Activated T-cell treated with anti-CD3 and anti-CD28 coated beads, Interleukin-2, amount 50 U/mL, for 4 hours (primary cell): ENCODE measurements at regions not wholly inside any gene's neighbourhood (a gene's known extent, or its start where the extent isn't known, plus 50 kb on each side); places are given as distances from the start of the nearest gene placed in this dataset.

Experiments used
- ATAC-seq, 2 donors: fragments of 200-7000 bp; cut with Tn5 transposase; one replicate each; pipeline ENCODE4 v1.10.0; 2021
- DNase-seq: peaks from one replicate; pipeline ENCODE4 v3.0.0-alpha.2; 2020
- H3K27me3 Mint-ChIP-seq: one replicate; pipeline ENCODE4 v1.8.0; 2021; ENCODE audit warnings: low read depth, mixed read lengths
- H3K36me3 Mint-ChIP-seq: one replicate; pipeline ENCODE4 v1.8.0; 2022; ENCODE audit warnings: mixed read lengths; ENCODE audit not compliant: insufficient read depth
- H3K4me1 Mint-ChIP-seq: one replicate; pipeline ENCODE4 v1.8.0; 2021; ENCODE audit warnings: low read depth, mixed read lengths
- H3K4me3 Mint-ChIP-seq: one replicate; pipeline ENCODE4 v1.8.0; 2021; ENCODE audit warnings: mild to moderate bottlenecking, moderate library complexity, mixed read lengths
- H3K9me3 Mint-ChIP-seq: one replicate; pipeline ENCODE4 v1.8.0; 2021; ENCODE audit warnings: mixed read lengths

- no peak for ATAC-seq
- H3K27me3 Mint-ChIP-seq, result peaks cover 6% of the 10 kb centered on the region
- H3K4me1 Mint-ChIP-seq, result no peaks in the 10 kb centered on the region
- peaks cover 16% of the 10 kb centered on the region for H3K9me3 Mint-ChIP-seq
- no peak for DNase-seq
- H3K36me3 Mint-ChIP-seq, result no peaks in the 10 kb centered on the region
- H3K4me3 Mint-ChIP-seq, result no peak overlapping the region
These were observed 298.6 kb upstream of the SLC24A2 start for GRCh38 chr9:20087481-20087880.

DNA sequence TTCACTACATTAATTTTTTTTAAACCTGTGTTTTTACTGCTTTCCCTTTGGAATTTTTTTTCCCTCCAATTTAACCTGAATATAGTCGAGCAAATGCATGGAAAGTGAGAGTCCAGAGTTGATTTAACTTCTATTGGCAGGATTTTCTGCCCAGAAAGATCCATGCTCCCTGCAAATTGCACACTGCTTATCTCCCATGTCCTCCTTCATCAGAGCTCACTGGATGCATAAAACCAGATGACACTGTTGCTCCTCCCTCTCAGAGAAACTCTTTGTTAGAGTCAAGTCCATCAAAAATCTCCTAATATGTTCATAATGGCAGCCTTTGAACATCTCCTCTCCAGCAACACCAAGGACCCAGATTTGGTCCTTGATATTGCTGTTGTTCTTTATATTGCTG lies 297.0 kb upstream of the SLC24A2 start:
- H3K4me1 Mint-ChIP-seq, result no peaks in the 10 kb centered on the region
- H3K9me3 Mint-ChIP-seq, result peaks cover 7% of the 10 kb centered on the region
- no peak for ATAC-seq
- no peak for DNase-seq
- peaks cover 6% of the 10 kb centered on the region for H3K27me3 Mint-ChIP-seq
- H3K4me3 Mint-ChIP-seq, result no peak overlapping the region
- H3K36me3 Mint-ChIP-seq, result no peaks in the 10 kb centered on the region

- no peaks in the 10 kb centered on the region for H3K36me3 Mint-ChIP-seq
- DNase-seq, result no peak
- no peak for ATAC-seq
- peaks cover 6% of the 10 kb centered on the region for H3K27me3 Mint-ChIP-seq
- no peaks in the 10 kb centered on the region for H3K4me1 Mint-ChIP-seq
- H3K4me3 Mint-ChIP-seq, result no peak overlapping the region
- no peaks in the 10 kb centered on the region for H3K9me3 Mint-ChIP-seq
These were observed 295.3 kb upstream of the SLC24A2 start for GRCh38 chr9:20084125-20084524.

GRCh38 chr9:20083390-20083789 lies 294.6 kb upstream of the SLC24A2 start:
- ATAC-seq, result no peak

GRCh38 chr9:20082831-20083230 lies 294.0 kb upstream of the SLC24A2 start:
- Mint-ChIP-seq H3K36me3 (no peaks in the 10 kb centered on the region), H3K4me3 (no peak overlapping the region), H3K4me1 (no peaks in the 10 kb centered on the region), H3K27me3 (peaks cover 6% of the 10 kb centered on the region), H3K9me3 (no peaks in the 10 kb centered on the region)
- no peak for ATAC-seq
- DNase-seq, result no peak

More at GRCh38 chr9:20083390-20083789, 294.6 kb upstream of the SLC24A2 start:
- Mint-ChIP-seq H3K27me3 (peaks cover 6% of the 10 kb centered on the region), H3K36me3 (no peaks in the 10 kb centered on the region), H3K9me3 (no peaks in the 10 kb centered on the region), H3K4me3 (no peak overlapping the region), H3K4me1 (no peaks in the 10 kb centered on the region)
- no peak for DNase-seq

DNA sequence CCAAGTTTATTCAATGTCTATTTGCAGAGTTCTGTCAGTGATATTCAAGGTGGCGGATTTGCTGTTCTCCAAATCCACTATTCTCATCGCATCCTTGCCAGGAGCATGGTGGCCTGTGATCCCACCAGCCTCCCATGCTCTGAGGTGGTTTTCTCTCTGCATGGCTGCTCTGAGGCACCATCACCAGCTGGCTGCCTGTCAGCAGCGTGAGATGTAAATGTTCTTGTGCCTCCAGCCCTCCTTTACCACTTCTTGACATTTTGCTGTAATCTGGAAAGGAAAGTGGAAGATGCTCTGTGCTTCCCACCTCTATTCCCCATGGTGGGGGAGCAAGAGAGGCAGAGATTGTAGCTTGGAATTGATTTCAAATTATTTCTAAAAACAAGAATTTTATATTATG lies 293.6 kb upstream of the SLC24A2 start:
- Mint-ChIP-seq H3K4me3 (no peak overlapping the region), H3K9me3 (no peaks in the 10 kb centered on the region), H3K36me3 (no peaks in the 10 kb centered on the region), H3K4me1 (no peaks in the 10 kb centered on the region), H3K27me3 (peaks cover 6% of the 10 kb centered on the region)
- no peak for DNase-seq
- no peak for ATAC-seq

- no peaks in the 10 kb centered on the region for H3K36me3 Mint-ChIP-seq
- H3K4me1 Mint-ChIP-seq, result no peaks in the 10 kb centered on the region
- H3K9me3 Mint-ChIP-seq, result no peaks in the 10 kb centered on the region
- ATAC-seq (no peak), DNase-seq (no peak)
- H3K27me3 Mint-ChIP-seq, result no peaks in the 10 kb centered on the region
- no peak overlapping the region for H3K4me3 Mint-ChIP-seq
These were observed 289.4 kb upstream of the SLC24A2 start for GRCh38 chr9:20078246-20078645.

DNA sequence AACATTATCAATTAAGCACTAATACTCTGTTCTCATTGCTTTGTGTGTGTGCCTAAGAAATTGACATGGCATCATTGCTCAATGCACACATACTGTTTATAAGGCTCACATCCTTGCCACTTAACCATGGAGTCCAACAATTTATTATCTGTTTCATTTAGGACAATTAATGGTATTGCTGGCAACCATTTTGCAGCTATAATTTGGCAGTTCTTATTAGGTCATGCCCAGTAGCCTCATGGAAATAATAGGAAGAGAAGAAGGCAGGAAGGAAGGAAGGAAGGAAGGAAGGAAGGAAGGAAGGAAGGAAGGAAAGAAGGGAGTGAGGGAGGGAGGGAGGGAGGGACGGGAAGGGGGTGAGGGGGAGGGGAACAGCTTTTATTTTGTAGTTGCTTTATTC lies 285.5 kb upstream of the SLC24A2 start:
- ATAC-seq (no peak), DNase-seq (no peak)
- H3K36me3 Mint-ChIP-seq, result no peaks in the 10 kb centered on the region

GRCh38 chr9:20070336-20070735 lies 281.5 kb upstream of the SLC24A2 start:
- peaks cover 8% of the 10 kb centered on the region for H3K4me1 Mint-ChIP-seq
- no peaks in the 10 kb centered on the region for H3K36me3 Mint-ChIP-seq
- H3K27me3 Mint-ChIP-seq, result no peaks in the 10 kb centered on the region
- ATAC-seq (no peak), DNase-seq (no peak)
- H3K9me3 Mint-ChIP-seq, result no peaks in the 10 kb centered on the region
- no peak overlapping the region for H3K4me3 Mint-ChIP-seq

More for the DNA sequence above, 285.5 kb upstream of the SLC24A2 start:
- H3K4me1 Mint-ChIP-seq, result no peaks in the 10 kb centered on the region
- no peaks in the 10 kb centered on the region for H3K27me3 Mint-ChIP-seq
- no peak overlapping the region for H3K4me3 Mint-ChIP-seq
- no peaks in the 10 kb centered on the region for H3K9me3 Mint-ChIP-seq

DNA sequence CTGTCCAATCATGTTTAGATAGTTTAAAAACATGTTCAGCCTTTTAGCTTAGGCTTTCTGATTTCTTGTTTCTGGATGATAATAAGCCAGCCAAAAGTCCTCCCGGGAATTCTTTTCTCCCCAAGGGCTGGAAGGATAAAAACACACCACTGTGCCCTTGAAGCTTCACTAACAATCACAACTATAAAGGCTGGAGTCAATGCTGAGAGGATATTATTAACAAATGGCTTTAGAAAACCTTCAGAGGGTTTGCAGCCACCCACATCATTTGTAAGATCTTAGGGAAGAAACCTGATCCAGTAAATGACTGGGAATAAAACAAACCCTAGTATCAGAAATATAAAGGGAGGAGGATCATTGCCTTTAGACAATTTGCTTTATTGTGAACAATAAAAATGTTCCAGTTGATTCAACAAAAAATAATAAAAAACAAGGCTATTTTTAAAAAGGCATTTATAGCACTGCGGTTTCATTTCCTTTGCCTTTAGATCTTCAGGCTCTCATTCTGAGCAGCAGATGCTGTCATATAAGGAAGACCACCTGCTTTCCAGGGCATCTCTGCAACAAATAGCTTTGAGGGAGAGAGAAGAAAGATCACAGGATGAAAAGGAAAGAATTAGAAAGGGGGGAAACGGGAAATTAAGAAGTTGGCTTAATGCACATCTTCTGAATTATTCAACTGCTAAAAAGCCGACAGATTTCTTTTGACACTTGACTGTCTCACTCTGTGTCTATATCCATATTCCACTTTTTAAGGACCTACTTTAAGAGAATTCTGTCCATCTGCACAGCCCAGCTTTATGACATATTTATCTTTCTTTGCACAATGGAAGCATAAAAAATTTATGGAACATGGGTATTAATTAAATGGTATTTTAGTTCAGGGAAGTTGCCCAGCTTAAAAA lies 277.2 kb upstream of the SLC24A2 start:
- Mint-ChIP-seq H3K9me3 (no peaks in the 10 kb centered on the region), H3K4me3 (no peak overlapping the region), H3K4me1 (peaks cover 16% of the 10 kb centered on the region), H3K36me3 (no peaks in the 10 kb centered on the region), H3K27me3 (no peaks in the 10 kb centered on the region)
- ATAC-seq (no peak), DNase-seq (no peak)

GRCh38 chr9:20065046-20065445 lies 276.2 kb upstream of the SLC24A2 start:
- ATAC-seq, result no peak
- Mint-ChIP-seq H3K9me3 (no peaks in the 10 kb centered on the region), H3K36me3 (no peaks in the 10 kb centered on the region), H3K27me3 (no peaks in the 10 kb centered on the region), H3K4me3 (no peak overlapping the region), H3K4me1 (peaks cover 16% of the 10 kb centered on the region)
- DNase-seq, result no peak

DNA sequence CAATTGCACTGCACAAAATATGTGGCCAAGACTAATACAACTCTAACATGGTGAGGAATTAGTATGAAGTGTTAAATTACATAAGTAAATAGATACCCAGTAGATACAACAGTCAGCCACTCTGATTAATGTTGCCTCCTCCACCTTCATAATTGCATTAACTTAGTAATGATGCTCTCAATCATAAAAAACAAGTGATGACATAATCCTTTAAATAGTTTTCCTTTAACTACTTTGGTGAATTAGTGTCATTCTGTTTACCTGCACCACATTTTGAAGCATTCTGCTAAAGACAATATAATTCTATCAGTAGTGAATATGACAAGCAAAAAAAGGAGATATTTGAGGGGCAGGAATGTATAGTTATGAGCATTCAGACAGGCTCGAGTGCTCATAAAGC lies 265.9 kb upstream of the SLC24A2 start:
- H3K27me3 Mint-ChIP-seq, result peaks cover 4% of the 10 kb centered on the region
- ATAC-seq, result no peak

GRCh38 chr9:20048985-20049384 lies 260.1 kb upstream of the SLC24A2 start:
- no peak for DNase-seq
- Mint-ChIP-seq H3K4me3 (no peak overlapping the region), H3K9me3 (no peaks in the 10 kb centered on the region), H3K27me3 (no peaks in the 10 kb centered on the region), H3K36me3 (no peaks in the 10 kb centered on the region), H3K4me1 (peaks cover 6% of the 10 kb centered on the region)
- no peak for ATAC-seq

More for the DNA sequence above, 265.9 kb upstream of the SLC24A2 start:
- Mint-ChIP-seq H3K9me3 (no peaks in the 10 kb centered on the region), H3K4me3 (no peak overlapping the region), H3K4me1 (no peaks in the 10 kb centered on the region), H3K36me3 (no peaks in the 10 kb centered on the region)
- no peak for DNase-seq

- Mint-ChIP-seq H3K36me3 (no peaks in the 10 kb centered on the region), H3K4me3 (no peak overlapping the region), H3K4me1 (peaks cover 11% of the 10 kb centered on the region), H3K9me3 (no peaks in the 10 kb centered on the region), H3K27me3 (no peaks in the 10 kb centered on the region)
- ATAC-seq, result no peak
- no peak for DNase-seq
These were observed 259.6 kb upstream of the SLC24A2 start for GRCh38 chr9:20048437-20048836.

- peaks cover 29% of the 10 kb centered on the region for H3K4me1 Mint-ChIP-seq
- DNase-seq (no peak), ATAC-seq (no peak)
- H3K4me3 Mint-ChIP-seq, result no peak overlapping the region
- H3K36me3 Mint-ChIP-seq, result no peaks in the 10 kb centered on the region
- no peaks in the 10 kb centered on the region for H3K9me3 Mint-ChIP-seq
- no peaks in the 10 kb centered on the region for H3K27me3 Mint-ChIP-seq
These were observed 255.8 kb upstream of the SLC24A2 start for GRCh38 chr9:20044686-20045085.
